Psoas muscle (tissue), 7 donors: ENCODE measurements at regions not wholly inside any gene's neighbourhood (a gene's known extent, or its start where the extent isn't known, plus 50 kb on each side); places are given as distances from the start of the nearest gene placed in this dataset.
"Not testable (repeated sequence)": the region's sequence is repeated elsewhere in the genome, so short reads cannot be mapped to it uniquely, and the experiment has no call there.

Source experiments
- ATAC-seq, 4 donors: fragments of 200-7000 bp; cut with Tn5 transposase; one replicate each; pipeline ENCODE4 v1.9.1; 2020; ENCODE audit warnings: moderate library complexity in 3 of 4, mild to moderate bottlenecking in 2 of 4
- DNase-seq, 2 donors: peaks; one replicate each; pipeline ENCODE4 v3.0.0-alpha.2; 2020
- H3K27ac ChIP-seq: fragments of 200-600 bp; one replicate; pipeline ENCODE4 v1.8.0; 2022
- H3K27me3 ChIP-seq, 3 donors: fragments of 200-600 bp in 1 of 3; one replicate each; pipeline versions ENCODE4 v1.6.1 to v1.8.0; 2013 to 2022; ENCODE audit warnings: low read length in 2 of 3, mild to moderate bottlenecking in 2 of 3, moderate library complexity in 1 of 3; ENCODE audit not compliant: insufficient read depth in 3 of 3
- H3K36me3 ChIP-seq, 2 donors: fragments of 200-600 bp in 1 of 2; one replicate each; pipeline versions ENCODE4 v1.6.1 to v1.8.0; 2013 to 2022; ENCODE audit warnings: low read depth in 1 of 2, mild to moderate bottlenecking in 1 of 2, moderate library complexity in 1 of 2; ENCODE audit not compliant: insufficient read depth in 1 of 2
- H3K4me1 ChIP-seq: fragments of 200-600 bp; one replicate; pipeline ENCODE4 v1.8.0; 2022
- H3K4me3 ChIP-seq: fragments of 200-600 bp; one replicate; pipeline ENCODE4 v1.8.0; 2022; ENCODE audit warnings: mild to moderate bottlenecking
- H3K9me3 ChIP-seq: fragments of 200-600 bp; one replicate; pipeline ENCODE4 v1.8.0; 2022
- WGBS, 3 donors: extraction: QIAGEN DNeasy Blood & Tissue Kit; methylation state at CpG; one replicate each; pipeline versions ENCODE4 v1.1.6 to v1.1.7; 2013; 5-methylcytosine and 5-hydroxymethylcytosine counted together
- intact Hi-C, 2 donors: fragments of 100-400 bp; cut with DNase I; formaldehyde crosslinking; loops; one replicate each; pipeline versions ENCODE4 v1.11.0 to v1.14.2; 2022
- TF ChIP-seq, protein P1 (sequence below): fragments of 200-600 bp; IDR thresholded peaks from one replicate; pipeline ENCODE4 v1.8.0; 2022; ENCODE audit warnings: antibody characterized with exemption
- donor health status: healthy with polysubstance abuse.
- donor health status: DM: no; HTN: no; CAD: no; lungs with moderate emphysema.
- donor health status: Bipolar disorder and iron deficiency.
- donor health status: healthy.
- donor health status: DM: yes; HTN: yes; CAD: no.
- donor health status: DM: no; HTN: no; CAD: no.
- donor health status: DM: yes; HTN: yes; CAD: no.

DNA sequence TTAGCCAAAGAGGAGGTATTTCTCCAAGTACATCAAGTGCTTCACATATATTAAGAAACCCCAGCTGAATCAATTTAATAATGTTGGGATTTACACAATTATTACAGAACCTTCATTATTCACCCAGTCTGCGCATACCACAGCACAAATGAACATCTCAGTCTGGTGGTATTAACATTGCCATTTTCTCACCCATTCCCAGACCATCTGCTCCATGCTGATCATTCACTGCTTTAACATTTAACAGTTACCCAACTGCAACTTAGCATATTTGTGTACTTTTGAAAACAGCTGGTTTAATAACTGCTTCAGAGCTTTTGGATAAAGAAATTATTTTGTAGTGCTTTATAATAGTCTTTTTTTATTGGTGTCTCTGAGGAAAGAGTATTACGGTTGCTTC lies 1072.1 kb downstream of the NXPH1 start:
- ATAC-seq (no peak), DNase-seq (no peak)
- WGBS, 3 donors, result 60 to 69% (median 69%) methylated on average over 2 of the region's 2 CpGs
- H3K4me1 ChIP-seq, result no peaks in the 10 kb centered on the region
- H3K36me3 ChIP-seq, result no peaks in the 10 kb centered on the region
- H3K4me3 ChIP-seq, result no peak overlapping the region
- intact Hi-C loops, result no loop called here
- H3K27ac ChIP-seq, result no peak overlapping the region
- TF ChIP-seq, protein P1, sequence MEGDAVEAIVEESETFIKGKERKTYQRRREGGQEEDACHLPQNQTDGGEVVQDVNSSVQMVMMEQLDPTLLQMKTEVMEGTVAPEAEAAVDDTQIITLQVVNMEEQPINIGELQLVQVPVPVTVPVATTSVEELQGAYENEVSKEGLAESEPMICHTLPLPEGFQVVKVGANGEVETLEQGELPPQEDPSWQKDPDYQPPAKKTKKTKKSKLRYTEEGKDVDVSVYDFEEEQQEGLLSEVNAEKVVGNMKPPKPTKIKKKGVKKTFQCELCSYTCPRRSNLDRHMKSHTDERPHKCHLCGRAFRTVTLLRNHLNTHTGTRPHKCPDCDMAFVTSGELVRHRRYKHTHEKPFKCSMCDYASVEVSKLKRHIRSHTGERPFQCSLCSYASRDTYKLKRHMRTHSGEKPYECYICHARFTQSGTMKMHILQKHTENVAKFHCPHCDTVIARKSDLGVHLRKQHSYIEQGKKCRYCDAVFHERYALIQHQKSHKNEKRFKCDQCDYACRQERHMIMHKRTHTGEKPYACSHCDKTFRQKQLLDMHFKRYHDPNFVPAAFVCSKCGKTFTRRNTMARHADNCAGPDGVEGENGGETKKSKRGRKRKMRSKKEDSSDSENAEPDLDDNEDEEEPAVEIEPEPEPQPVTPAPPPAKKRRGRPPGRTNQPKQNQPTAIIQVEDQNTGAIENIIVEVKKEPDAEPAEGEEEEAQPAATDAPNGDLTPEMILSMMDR, result no peak
- H3K9me3 ChIP-seq, result no peaks in the 10 kb centered on the region
- no peaks in the 10 kb centered on the region for H3K27me3 ChIP-seq

DNA sequence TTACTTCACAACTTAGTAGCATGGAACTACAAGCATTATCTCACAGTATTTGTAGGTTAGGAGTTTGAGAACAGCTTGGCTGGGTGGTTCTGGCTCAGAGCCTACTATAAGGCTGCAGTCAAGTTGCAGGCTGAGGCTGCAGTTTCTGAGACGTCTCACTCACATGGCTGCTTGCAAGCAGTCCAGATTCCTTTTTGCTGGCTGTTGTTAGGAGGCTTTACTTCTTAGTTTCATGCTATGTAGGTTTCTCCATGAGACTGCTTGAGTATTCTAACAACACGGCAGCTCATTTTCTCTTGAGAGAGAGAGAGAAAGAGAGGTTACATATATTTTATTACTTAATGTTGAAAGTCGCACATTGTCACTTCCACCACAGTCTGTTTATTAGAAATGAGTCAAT lies 1073.9 kb downstream of the NXPH1 start:
- Histone ChIP-seq H3K27me3 (no peaks in the 10 kb centered on the region), H3K36me3 (no peaks in the 10 kb centered on the region), H3K27ac (no peak overlapping the region), H3K9me3 (no peaks in the 10 kb centered on the region), H3K4me3 (no peak overlapping the region), H3K4me1 (no peaks in the 10 kb centered on the region)
- ATAC-seq (no peak), DNase-seq (no peak)
- intact Hi-C loops, result no loop called here
- TF ChIP-seq, protein P1, result no peak
- WGBS, 3 donors, result 35 to 42% (median 35%) methylated on average over 3 of the region's 3 CpGs

DNA sequence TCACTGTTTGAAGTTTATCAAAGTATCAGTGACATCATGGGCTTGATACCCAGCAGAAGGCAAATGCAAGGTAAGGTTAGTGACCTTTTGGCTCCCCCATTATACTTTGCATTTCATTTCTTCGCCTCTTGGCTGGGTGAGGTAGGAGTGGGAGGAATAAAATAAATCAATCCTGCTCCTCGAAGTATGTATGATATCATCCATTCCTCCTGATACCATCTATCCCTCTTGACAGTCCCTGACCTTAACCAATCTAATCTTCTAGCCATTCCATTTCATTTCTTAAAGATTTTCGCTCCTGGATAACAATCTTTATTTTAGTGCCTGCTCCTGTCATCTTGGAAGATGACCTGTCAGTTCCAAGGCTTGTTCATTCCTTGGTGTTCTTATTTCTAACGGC lies 1083.3 kb downstream of the NXPH1 start:
- WGBS, 3 donors, result 61 to 66% (median 62%) methylated on average over 4 of the region's 4 CpGs
- TF ChIP-seq, protein P1, result no peak
- no peaks in the 10 kb centered on the region for H3K27me3 ChIP-seq
- H3K4me1 ChIP-seq, result no peaks in the 10 kb centered on the region
- intact Hi-C loops, result loop anchor here in 1 of 2 donors (5.0 kb wide), 1 partner anchor 604 kb away; no protein-coding TSS in a partner anchor
- H3K9me3 ChIP-seq, result no peaks in the 10 kb centered on the region
- no peaks in the 10 kb centered on the region for H3K36me3 ChIP-seq
- no peak for ATAC-seq
- no peak overlapping the region for H3K4me3 ChIP-seq
- H3K27ac ChIP-seq, result no peak overlapping the region
- DNase-seq, result no peak

DNA sequence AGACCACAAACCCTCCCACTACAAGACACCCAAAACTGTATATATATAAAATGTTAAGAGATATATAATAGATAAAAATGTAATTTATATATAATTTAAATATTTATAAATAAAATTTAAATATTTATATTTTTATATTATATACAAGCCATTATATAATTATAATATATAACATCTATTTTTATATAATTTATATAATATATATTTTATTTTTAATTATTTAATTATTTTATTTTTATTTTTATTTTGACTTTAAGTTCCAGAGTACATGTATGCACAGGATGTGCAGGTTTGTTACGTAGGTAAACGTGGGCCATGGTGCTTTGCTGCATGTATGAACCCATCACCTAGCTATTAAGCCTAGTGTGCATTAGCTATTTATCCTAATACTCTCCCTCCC lies 1090.2 kb downstream of the NXPH1 start:
- H3K27me3 ChIP-seq, result no peaks in the 10 kb centered on the region
- TF ChIP-seq, protein P1, result no peak
- intact Hi-C loops, result no loop called here
- no peaks in the 10 kb centered on the region for H3K9me3 ChIP-seq
- 86 to 95% (median 92%) methylated on average over 2 of the region's 2 CpGs for WGBS, 3 donors
- no peaks in the 10 kb centered on the region for H3K36me3 ChIP-seq
- H3K27ac ChIP-seq, result no peak overlapping the region
- no peak for DNase-seq
- H3K4me1 ChIP-seq, result no peaks in the 10 kb centered on the region
- no peak overlapping the region for H3K4me3 ChIP-seq
- ATAC-seq, result no peak

DNA sequence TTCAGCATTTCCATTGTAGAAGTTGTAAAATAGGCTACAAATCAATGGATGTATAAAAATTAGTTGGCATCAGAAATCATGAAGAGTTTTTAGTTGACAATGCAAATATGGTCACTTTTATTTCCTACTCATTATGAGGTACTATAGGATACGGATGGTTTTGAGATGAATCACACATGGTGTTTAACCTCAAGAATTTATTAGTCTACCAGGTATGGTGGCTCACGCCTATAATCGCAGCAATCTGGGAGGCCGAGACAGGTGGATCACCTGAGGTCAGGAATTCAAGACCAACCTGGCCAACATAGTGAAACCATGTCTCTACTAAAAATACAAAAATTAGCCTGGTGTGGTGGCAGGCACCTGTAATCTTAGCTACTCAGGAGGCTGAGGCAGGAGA lies 1119.0 kb downstream of the NXPH1 start:
- DNase-seq, H3K4me1 ChIP-seq, H3K27ac ChIP-seq, ATAC-seq, H3K9me3 ChIP-seq, intact Hi-C loops, H3K4me3 ChIP-seq, H3K36me3 ChIP-seq, H3K27me3 ChIP-seq: not testable (repeated sequence)
- WGBS, 3 donors, result 88 to 93% (median 90%) methylated on average over 4 of the region's 4 CpGs
